Non-pigmented ciliary epithelial cell (primary cell): ENCODE measurements at regions not wholly inside any gene's neighbourhood (a gene's known extent, or its start where the extent isn't known, plus 50 kb on each side); places are given as distances from the start of the nearest gene placed in this dataset.
"Not testable (repeated sequence)": the region's sequence is repeated elsewhere in the genome, so short reads cannot be mapped to it uniquely, and the experiment has no call there.

Experiments used
- DNase-seq: peaks from one replicate; pipeline ENCODE4 v3.0.0-alpha.2; 2010; ENCODE audit warnings: low read depth

GRCh38 chr1:221961532-221962292, 219.8 kb upstream of the DUSP10 start:
- DNase-seq, result peak; percentile 34

GRCh38 chr1:221958161-221958562, 216.3 kb upstream of the DUSP10 start:
- DNase-seq, result peak; percentile 63

GRCh38 chr1:221957350-221957749, 215.5 kb upstream of the DUSP10 start:
- not testable (repeated sequence) for DNase-seq

GRCh38 chr1:221949996-221950395, 208.1 kb upstream of the DUSP10 start:
- DNase-seq, result no peak

GRCh38 chr1:221948459-221948858, 206.6 kb upstream of the DUSP10 start:
- DNase-seq, result no peak

- no peak for DNase-seq
Observed at GRCh38 chr1:221947731-221948130, 205.8 kb upstream of the DUSP10 start.

GRCh38 chr1:221946768-221947167, 204.9 kb upstream of the DUSP10 start:
- DNase-seq, result no peak

GRCh38 chr1:221945669-221946068, 203.8 kb upstream of the DUSP10 start:
- DNase-seq, result no peak

GRCh38 chr1:221944247-221944870, 202.5 kb upstream of the DUSP10 start:
- DNase-seq, result no peak

GRCh38 chr1:221940631-221941030, 198.7 kb upstream of the DUSP10 start:
- DNase-seq, result no peak

GRCh38 chr1:221939607-221940006, 197.7 kb upstream of the DUSP10 start:
- no peak for DNase-seq

- DNase-seq, result no peak
Observed at GRCh38 chr1:221937155-221937953, 195.5 kb upstream of the DUSP10 start.

- DNase-seq, result no peak
Observed at GRCh38 chr1:221933814-221934213, 191.9 kb upstream of the DUSP10 start.

GRCh38 chr1:221926441-221926840, 184.6 kb upstream of the DUSP10 start:
- DNase-seq, result no peak

GRCh38 chr1:221925947-221926346, 184.1 kb upstream of the DUSP10 start:
- no peak for DNase-seq

- DNase-seq, result no peak
Observed at GRCh38 chr1:221923929-221924598, 182.2 kb upstream of the DUSP10 start.

- no peak for DNase-seq
Observed at GRCh38 chr1:221921936-221922335, 180.0 kb upstream of the DUSP10 start.

- DNase-seq, result no peak
Observed at GRCh38 chr1:221919743-221920142, 177.9 kb upstream of the DUSP10 start.

GRCh38 chr1:221919341-221919740, 177.5 kb upstream of the DUSP10 start:
- DNase-seq, result no peak

GRCh38 chr1:221916176-221916575, 174.3 kb upstream of the DUSP10 start:
- DNase-seq, result no peak

- DNase-seq, result no peak
Observed at GRCh38 chr1:221915764-221916163, 173.9 kb upstream of the DUSP10 start.

GRCh38 chr1:221913351-221913892, 171.5 kb upstream of the DUSP10 start:
- no peak for DNase-seq
